ENCODE measurements at regions not wholly inside any gene's neighbourhood (a gene's known extent, or its start where the extent isn't known, plus 50 kb on each side); places are given as distances from the start of the nearest gene placed in this dataset.

- TF ChIP-seq FOS (IDR thresholded peaks at IDR 0.05; ENCODE audit: low read depth, low read length) (no peak), CEBPB (IDR thresholded peaks at IDR 0.05; ENCODE audit: low read depth, low read length) (no peak), RAD21 (IDR thresholded peaks at IDR 0.05; ENCODE audit: low read length) (no peak), BHLHE40 (IDR thresholded peaks at IDR 0.05; ENCODE audit: low read depth, low read length) (no peak), USF2 (IDR thresholded peaks at IDR 0.05; ENCODE audit: low read depth, low read length) (no peak), RFX5 (IDR thresholded peaks at IDR 0.05; ENCODE audit: low read depth, low read length) (no peak), RCOR1 (IDR thresholded peaks at IDR 0.05; ENCODE audit: insufficient replicate concordance, low read length) (no peak), POLR2A (IDR thresholded peaks at IDR 0.05; ENCODE audit: low read depth, low read length) (no peak), MAFK (IDR thresholded peaks at IDR 0.05; ENCODE audit: low read depth, low read length) (no peak)
- TF ChIP-seq, protein P1, sequence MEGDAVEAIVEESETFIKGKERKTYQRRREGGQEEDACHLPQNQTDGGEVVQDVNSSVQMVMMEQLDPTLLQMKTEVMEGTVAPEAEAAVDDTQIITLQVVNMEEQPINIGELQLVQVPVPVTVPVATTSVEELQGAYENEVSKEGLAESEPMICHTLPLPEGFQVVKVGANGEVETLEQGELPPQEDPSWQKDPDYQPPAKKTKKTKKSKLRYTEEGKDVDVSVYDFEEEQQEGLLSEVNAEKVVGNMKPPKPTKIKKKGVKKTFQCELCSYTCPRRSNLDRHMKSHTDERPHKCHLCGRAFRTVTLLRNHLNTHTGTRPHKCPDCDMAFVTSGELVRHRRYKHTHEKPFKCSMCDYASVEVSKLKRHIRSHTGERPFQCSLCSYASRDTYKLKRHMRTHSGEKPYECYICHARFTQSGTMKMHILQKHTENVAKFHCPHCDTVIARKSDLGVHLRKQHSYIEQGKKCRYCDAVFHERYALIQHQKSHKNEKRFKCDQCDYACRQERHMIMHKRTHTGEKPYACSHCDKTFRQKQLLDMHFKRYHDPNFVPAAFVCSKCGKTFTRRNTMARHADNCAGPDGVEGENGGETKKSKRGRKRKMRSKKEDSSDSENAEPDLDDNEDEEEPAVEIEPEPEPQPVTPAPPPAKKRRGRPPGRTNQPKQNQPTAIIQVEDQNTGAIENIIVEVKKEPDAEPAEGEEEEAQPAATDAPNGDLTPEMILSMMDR (conservative IDR thresholded peaks at IDR 0.05; ENCODE audit: low read depth, low read length), result no peak
These were observed 179.5 kb upstream of the PARP11 start for GRCh38 chr12:4052691-4053090.

Data from IMR-90 (cell line).